A549 (cell line): ENCODE measurements at regions not wholly inside any gene's neighbourhood (a gene's known extent, or its start where the extent isn't known, plus 50 kb on each side); places are given as distances from the start of the nearest gene placed in this dataset.
A peak's percentile ranks its signal among the peaks of the same experiment; 100 is the strongest.

Source experiments
- ATAC-seq, 2 experiments: fragments of 200-7000 bp in 1 of 2; fragments of >200 bp in 1 of 2; cut with Nextera tagmentation in 1 of 2; cut with Tn5 transposase in 1 of 2; 3 replicates each; pipeline versions ENCODE4 v1.8.0 to v1.9.1; 2018 to 2020; ENCODE audit warnings: mild to moderate bottlenecking in 1 of 2, moderate library complexity in 1 of 2
- CTCF ChIA-PET: fragments of 300-600 bp; sonication (Branson Sonifier 250); formaldehyde crosslinking; extraction: SDS; loops from one replicate; lab custom pipeline; 2021; ENCODE audit warnings: antibody characterized with exemption, inconsistent platforms; lab: Yijun Ruan, JAX
- POLR2A ChIA-PET: fragments of 350-600 bp; formaldehyde crosslinking; extraction: SDS; loops from one replicate; lab custom pipeline; 2021; ENCODE audit warnings: antibody characterized with exemption, inconsistent platforms; lab: Yijun Ruan, JAX
- DNase-seq, 2 experiments: peaks; one replicate each; pipeline versions ENCODE4 v3.0.0 to v3.0.0-alpha.2; 2011 to 2016; ENCODE audit warnings: low read depth in 1 of 2, low spot score in 1 of 2
- FAIRE-seq: peaks from 2 replicates; lab custom pipeline; 2011; peaks lifted over from hg19 to GRCh38; lab: Jason Lieb, UNC
- H3K27ac ChIP-seq, 2 experiments: fragments of >200 bp; sonication (Bioruptor Twin); formaldehyde crosslinking; 3 replicates each; pipeline ENCODE4 v1.5.1; 2016 to 2017
- H3K4me1 ChIP-seq: fragments of >200 bp; sonication (Bioruptor Twin); formaldehyde crosslinking; 3 replicates; pipeline ENCODE4 v1.6.1; 2016
- H3K4me2 ChIP-seq: fragments of >200 bp; sonication (Bioruptor Twin); formaldehyde crosslinking; 3 replicates; pipeline ENCODE4 v1.6.1; 2016
- H3K4me3 ChIP-seq: fragments of >200 bp; sonication (Bioruptor Twin); formaldehyde crosslinking; 3 replicates; pipeline ENCODE4 v1.5.1; 2016
- H3K9me3 ChIP-seq: fragments of >200 bp; sonication (Bioruptor Twin); formaldehyde crosslinking; 3 replicates; pipeline ENCODE4 v1.6.1; 2016
- BCL3 ChIP-seq: fragments of >200 bp; sonication (Bioruptor Twin); formaldehyde crosslinking; IDR thresholded peaks from 3 replicates; pipeline ENCODE4 v1.6.1; 2016
- BHLHE40 ChIP-seq: IDR thresholded peaks from 2 replicates; pipeline ENCODE4 v1.6.1; 2012; ENCODE audit warnings: low read depth, low read length, inconsistent platforms
- CBX8 ChIP-seq: fragments of 200-600 bp; sonication (generic); IDR thresholded peaks from 2 replicates; pipeline ENCODE4 v1.6.1; 2016
- CHD4 ChIP-seq: fragments of 200-600 bp; sonication (generic); IDR thresholded peaks from 2 replicates; pipeline ENCODE4 v1.6.1; 2016; ENCODE audit warnings: antibody characterized with exemption, mild to moderate bottlenecking, borderline replicate concordance
- ELK1 ChIP-seq: fragments of 150-350 bp; IDR thresholded peaks from 2 replicates; pipeline ENCODE4 v1.6.1; 2014; ENCODE audit warnings: low read depth, mild to moderate bottlenecking, low read length
- EP300 ChIP-seq, 2 experiments: fragments of >200 bp; sonication (Bioruptor Twin); formaldehyde crosslinking; IDR thresholded peaks; 2 replicates in 1 of 2; 3 replicates in 1 of 2; pipeline ENCODE4 v1.6.1; 2016 to 2017
- FOXS1 ChIP-seq: fragments of 250-450 bp; sonication (Bioruptor Pico); IDR thresholded peaks from 2 replicates; pipeline ENCODE4 v1.5.0; 2020; ENCODE audit warnings: mild to moderate bottlenecking, moderate library complexity
- HOXA7 ChIP-seq: fragments of 250-450 bp; sonication (Bioruptor Pico); IDR thresholded peaks from 2 replicates; pipeline ENCODE4 v1.5.0; 2020; ENCODE audit warnings: mild to moderate bottlenecking, moderate library complexity
- HOXB13 ChIP-seq: fragments of 250-450 bp; sonication (Bioruptor Pico); IDR thresholded peaks from 2 replicates; pipeline ENCODE4 v1.5.0; 2020; ENCODE audit warnings: low read depth, mild to moderate bottlenecking, moderate library complexity
- HOXB5 ChIP-seq: fragments of 250-450 bp; sonication (Bioruptor Pico); IDR thresholded peaks from 2 replicates; pipeline ENCODE4 v1.5.0; 2020; ENCODE audit warnings: mild to moderate bottlenecking, moderate library complexity
- KDM5A ChIP-seq: fragments of 200-600 bp; sonication (generic); IDR thresholded peaks from 2 replicates; pipeline ENCODE4 v1.6.1; 2016; ENCODE audit warnings: antibody characterized with exemption, mild to moderate bottlenecking
- MAFK ChIP-seq: fragments of 450-650 bp; IDR thresholded peaks from 2 replicates; pipeline ENCODE4 v1.6.1; 2014; ENCODE audit not compliant: partially characterized antibody
- NFE2L2 ChIP-seq: fragments of 150-350 bp; conservative IDR thresholded peaks from 2 replicates; pipeline ENCODE4 v1.6.1; 2014; ENCODE audit warnings: low read length
- NR3C1 ChIP-seq: fragments of >200 bp; sonication (Bioruptor Twin); formaldehyde crosslinking; IDR thresholded peaks from 3 replicates; pipeline ENCODE4 v1.6.1; 2017
- POLR2A ChIP-seq: IDR thresholded peaks from 2 replicates; pipeline ENCODE4 v1.6.1; 2012; ENCODE audit warnings: mild to moderate bottlenecking, low read length
- POLR2AphosphoS2 ChIP-seq: conservative IDR thresholded peaks from 2 replicates; pipeline ENCODE4 v1.6.1; 2012; ENCODE audit warnings: low read length, improper control_type of control experiment, inconsistent platforms
- RAD21 ChIP-seq, 2 experiments: fragments of >200 bp in 1 of 2; sonication (Bioruptor Twin) in 1 of 2; formaldehyde crosslinking in 1 of 2; IDR thresholded peaks in 1 of 2; conservative IDR thresholded peaks in 1 of 2; 2 replicates in 1 of 2; 3 replicates in 1 of 2; pipeline ENCODE4 v1.6.1; 2012 to 2018; ENCODE audit warnings: inconsistent platforms in 1 of 2
- RARB ChIP-seq: fragments of 250-450 bp; sonication (Bioruptor Pico); IDR thresholded peaks from 2 replicates; pipeline ENCODE4 v1.8.0; 2021; ENCODE audit warnings: mild to moderate bottlenecking, moderate library complexity
- RCOR1 ChIP-seq: fragments of 150-350 bp; IDR thresholded peaks from 2 replicates; pipeline ENCODE4 v1.6.1; 2014; ENCODE audit warnings: antibody characterized with exemption, low read length, low read depth
- REST ChIP-seq: fragments of 200-600 bp; sonication (generic); IDR thresholded peaks from 2 replicates; pipeline ENCODE4 v1.6.1; 2016; ENCODE audit warnings: antibody characterized with exemption, mild to moderate bottlenecking, moderate library complexity
- SMC3 ChIP-seq: fragments of >200 bp; sonication (Bioruptor Twin); formaldehyde crosslinking; IDR thresholded peaks from 3 replicates; pipeline ENCODE4 v1.6.1; 2018; ENCODE audit warnings: inconsistent platforms
- SREBF2 ChIP-seq: fragments of 450-650 bp; IDR thresholded peaks from 2 replicates; pipeline ENCODE4 v1.6.1; 2014; ENCODE audit warnings: mild to moderate bottlenecking, moderate library complexity
- TP53 ChIP-seq: fragments of 250-450 bp; sonication (Bioruptor Pico); IDR thresholded peaks from 2 replicates; pipeline ENCODE4 v1.5.0; 2021; ENCODE audit warnings: mild to moderate bottlenecking, moderate library complexity
- ZC3H11A ChIP-seq: fragments of 450-650 bp; IDR thresholded peaks from 2 replicates; pipeline ENCODE4 v1.6.1; 2014; ENCODE audit warnings: antibody characterized with exemption, mild to moderate bottlenecking
- ZFP36 ChIP-seq: fragments of 450-650 bp; IDR thresholded peaks from 2 replicates; pipeline ENCODE4 v1.6.1; 2014; ENCODE audit warnings: borderline replicate concordance; ENCODE audit not compliant: partially characterized antibody
- ZNF302 ChIP-seq: fragments of 250-450 bp; sonication (Bioruptor Pico); IDR thresholded peaks from 2 replicates; pipeline ENCODE4 v1.9.0; 2021; ENCODE audit warnings: inconsistent platforms, mild to moderate bottlenecking, moderate library complexity
- ZSCAN20 ChIP-seq: fragments of 250-450 bp; sonication (Bioruptor Pico); IDR thresholded peaks from 2 replicates; pipeline ENCODE4 v1.8.0; 2022; ENCODE audit warnings: mild to moderate bottlenecking, moderate library complexity
- WGBS: methylation state at CpG from one replicate; pipeline ENCODE4 v1.1.6; 2017; ENCODE audit errors: missing lambda C conversion rate; 5-methylcytosine and 5-hydroxymethylcytosine counted together
- TF ChIP-seq, protein P1 (sequence below): fragments of 250-450 bp; sonication (Bioruptor Pico); IDR thresholded peaks from 2 replicates; pipeline ENCODE4 v1.5.0; 2020; ENCODE audit warnings: low read depth, mild to moderate bottlenecking, moderate library complexity

GRCh38 chr1:95620076-95620475 lies 386.1 kb downstream of the RWDD3 start:
- DNase-seq = no peak
- H3K4me3 ChIP-seq = no peak overlapping the region
- no peaks in the 10 kb centered on the region for H3K4me1 ChIP-seq
- no peak overlapping the region for H3K27ac ChIP-seq
- FAIRE-seq = no peak
- TF ChIP-seq, protein P1, sequence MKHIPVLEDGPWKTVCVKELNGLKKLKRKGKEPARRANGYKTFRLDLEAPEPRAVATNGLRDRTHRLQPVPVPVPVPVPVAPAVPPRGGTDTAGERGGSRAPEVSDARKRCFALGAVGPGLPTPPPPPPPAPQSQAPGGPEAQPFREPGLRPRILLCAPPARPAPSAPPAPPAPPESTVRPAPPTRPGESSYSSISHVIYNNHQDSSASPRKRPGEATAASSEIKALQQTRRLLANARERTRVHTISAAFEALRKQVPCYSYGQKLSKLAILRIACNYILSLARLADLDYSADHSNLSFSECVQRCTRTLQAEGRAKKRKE (CRISPR knock-in tag) = no peak
- TF ChIP-seq POLR2A (no peak), BCL3 (no peak), KDM5A (no peak), NFE2L2 (no peak), RARB (no peak), MAFK (peak; percentile 57)
- no peak overlapping the region for H3K4me2 ChIP-seq
- WGBS = 79% methylated on average over 5 of the region's 5 CpGs
- ATAC-seq = no peak
- ChIA-PET POLR2A (no interaction called here), CTCF (no interaction called here)
- H3K9me3 ChIP-seq = no peaks in the 10 kb centered on the region

DNA sequence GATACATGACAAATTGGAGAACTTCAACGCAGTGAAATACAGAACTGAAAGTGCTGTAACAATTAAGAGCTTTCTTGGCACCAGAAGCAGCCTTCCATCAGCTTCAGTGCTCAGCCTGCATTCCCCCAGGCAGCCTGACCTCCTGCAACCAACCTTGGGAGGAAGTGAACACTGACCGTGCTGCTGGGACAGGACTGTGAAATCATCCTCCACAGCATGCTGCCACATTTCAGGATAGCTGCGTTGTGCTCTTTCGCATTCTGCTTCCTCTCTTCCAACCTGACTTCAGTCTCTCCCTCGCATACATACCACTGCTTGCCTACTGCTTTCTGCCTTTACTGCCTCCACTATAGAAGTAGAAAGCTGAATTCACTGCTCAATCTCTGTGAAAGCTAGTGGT lies 388.6 kb downstream of the RWDD3 start:
- TF ChIP-seq KDM5A (no peak), FOXS1 (CRISPR knock-in tag) (no peak), BCL3 (no peak), HOXB13 (no peak), SREBF2 (no peak), ZC3H11A (no peak), RAD21 (conservative IDR thresholded peaks at IDR 0.05 in 1 of 2, IDR thresholded peaks at IDR 0.05 in 1 of 2) (no peak), CHD4 (no peak), ZSCAN20 (CRISPR knock-in tag) (no peak), RCOR1 (no peak), HOXB5 (CRISPR knock-in tag) (no peak), EP300 (IDR thresholded peaks at IDR 0.05) (no peak), SMC3 (no peak), ZNF302 (CRISPR knock-in tag) (no peak), CBX8 (no peak), ZFP36 (no peak)
- H3K4me2 ChIP-seq = no peak overlapping the region
- no peak overlapping the region for H3K4me3 ChIP-seq
- FAIRE-seq = no peak
- CTCF ChIA-PET = no interaction called here
- no peak overlapping the region for H3K27ac ChIP-seq
- 33% methylated on average over 5 of the region's 5 CpGs for WGBS
- no peak for DNase-seq
- H3K9me3 ChIP-seq = no peaks in the 10 kb centered on the region
- POLR2A ChIA-PET = no interaction called here
- H3K4me1 ChIP-seq = no peaks in the 10 kb centered on the region
- ATAC-seq = no peak

- DNase-seq (no peak), ATAC-seq (no peak), FAIRE-seq (no peak)
- CTCF ChIA-PET = no interaction called here
- POLR2A ChIA-PET = no interaction called here
- Histone ChIP-seq H3K27ac (no peak overlapping the region), H3K4me3 (no peak overlapping the region), H3K4me1 (no peaks in the 10 kb centered on the region), H3K4me2 (no peak overlapping the region), H3K9me3 (no peaks in the 10 kb centered on the region)
- WGBS = no CpG with 5 or more reads among the region's 1 CpG
- no peak for TF ChIP-seq REST
- TF ChIP-seq POLR2AphosphoS2 = no peak
- TF ChIP-seq NR3C1 = no peak
- TF ChIP-seq RAD21 (conservative IDR thresholded peaks at IDR 0.05 in 1 of 2, IDR thresholded peaks at IDR 0.05 in 1 of 2) = no peak
- no peak for TF ChIP-seq BHLHE40
- no peak for TF ChIP-seq HOXA7 (CRISPR knock-in tag)
- TF ChIP-seq SMC3 = no peak
- no peak for TF ChIP-seq ELK1
- TF ChIP-seq BCL3 = no peak
- no peak for TF ChIP-seq RARB
- no peak for TF ChIP-seq ZNF302 (CRISPR knock-in tag)
- TF ChIP-seq TP53 (CRISPR knock-in tag) = no peak
Measured at GRCh38 chr1:95625224-95625623, 391.2 kb downstream of the RWDD3 start.
